NCI-H2196 (cell line): ENCODE measurements at regions not wholly inside any gene's neighbourhood (a gene's known extent, or its start where the extent isn't known, plus 50 kb on each side); places are given as distances from the start of the nearest gene placed in this dataset.
"Not testable (repeated sequence)": the region's sequence is repeated elsewhere in the genome, so short reads cannot be mapped to it uniquely, and the experiment has no call there.

Source experiments
- DNase-seq: peaks from one replicate; lab custom pipeline; 2025; ENCODE audit not compliant: unreplicated experiment; lab: John Stamatoyannopoulos, UW

DNA sequence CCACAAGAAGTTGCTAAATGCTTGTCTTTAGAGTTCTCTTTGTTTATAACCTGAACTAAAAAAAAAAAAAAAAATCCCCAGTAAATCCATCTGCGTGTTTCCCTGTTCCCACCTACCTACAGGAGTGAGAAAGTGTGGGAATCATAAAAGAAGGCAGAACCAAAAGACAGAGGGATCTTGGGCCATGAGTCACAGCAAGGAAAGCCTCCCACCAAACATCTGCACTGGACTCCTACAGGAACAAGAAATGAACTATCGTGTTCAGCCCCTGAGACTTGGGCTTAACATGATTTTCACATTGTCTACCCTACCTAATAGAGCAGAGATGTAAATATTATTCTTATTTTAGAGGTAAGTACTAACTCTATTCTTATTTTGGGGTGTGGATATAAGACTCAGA is 1761.2 kb upstream of the CELF4 start:
- DNase-seq: no peak

- no peak for DNase-seq
Observed at GRCh38 chr18:39325973-39326372, 1760.4 kb upstream of the CELF4 start.

- no peak for DNase-seq
Observed at GRCh38 chr18:39319141-39319540, 1753.5 kb upstream of the CELF4 start.

GRCh38 chr18:39318462-39318861 is 1752.9 kb upstream of the CELF4 start:
- DNase-seq: no peak

GRCh38 chr18:39318008-39318407 is 1752.4 kb upstream of the CELF4 start:
- DNase-seq: no peak

DNA sequence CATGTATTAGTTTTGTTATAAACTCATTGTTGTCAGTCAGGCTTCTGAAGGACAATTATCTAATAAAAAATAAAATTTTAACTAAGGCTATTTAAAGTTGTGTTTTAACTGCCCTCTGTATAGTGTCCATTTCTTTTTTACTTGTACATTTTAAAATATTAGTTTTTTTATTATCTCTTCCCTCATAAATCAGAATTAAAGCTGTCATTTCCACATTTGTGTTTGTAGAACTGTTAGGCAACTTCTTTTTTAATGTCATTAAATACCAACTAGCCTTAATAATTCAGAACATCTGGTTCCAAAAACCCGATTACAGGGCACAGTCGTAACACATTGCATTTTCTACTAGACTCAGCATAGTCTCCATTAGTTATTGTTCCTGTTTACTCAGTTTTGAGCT is 1749.0 kb upstream of the CELF4 start:
- DNase-seq: no peak

- no peak for DNase-seq
Observed at GRCh38 chr18:39313992-39314391, 1748.4 kb upstream of the CELF4 start.

GRCh38 chr18:39311111-39311712 is 1745.6 kb upstream of the CELF4 start:
- DNase-seq: no peak

DNA sequence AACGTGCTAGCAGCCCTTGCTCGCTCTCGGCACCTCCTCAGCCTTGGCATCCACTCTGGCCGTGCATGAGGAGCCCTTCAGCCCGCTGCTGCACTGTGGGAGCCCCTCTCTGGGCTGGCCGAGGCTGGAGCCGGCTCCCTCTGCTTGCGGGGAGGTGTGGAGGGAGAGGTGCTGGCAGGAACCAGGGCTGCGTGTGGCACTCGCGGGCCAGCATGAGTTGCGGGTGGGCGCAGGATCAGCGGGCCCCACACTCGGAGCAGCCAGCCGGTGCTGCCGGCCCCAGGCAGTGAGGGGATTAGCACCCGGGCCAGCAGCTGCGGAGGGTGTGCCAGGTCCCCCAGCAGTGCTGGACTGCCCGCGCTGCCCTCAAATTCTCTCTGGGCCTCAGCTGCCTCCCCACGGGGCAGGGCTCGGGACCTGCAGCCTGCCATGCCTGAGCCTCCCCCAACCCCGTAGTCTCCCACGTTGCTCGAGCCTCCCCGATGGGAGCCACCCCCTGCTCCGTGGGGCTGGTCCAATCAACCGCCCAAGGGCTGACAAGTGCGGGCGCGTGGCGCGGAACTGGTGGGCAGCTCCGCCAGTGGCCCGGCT is 1743.4 kb upstream of the CELF4 start:
- not testable (repeated sequence) for DNase-seq

GRCh38 chr18:39305766-39306165 is 1740.2 kb upstream of the CELF4 start:
- DNase-seq: no peak

- no peak for DNase-seq
Observed at GRCh38 chr18:39302481-39302880, 1736.9 kb upstream of the CELF4 start.

GRCh38 chr18:39299152-39299551 is 1733.6 kb upstream of the CELF4 start:
- DNase-seq: no peak

GRCh38 chr18:39297225-39297624 is 1731.6 kb upstream of the CELF4 start:
- no peak for DNase-seq

DNA sequence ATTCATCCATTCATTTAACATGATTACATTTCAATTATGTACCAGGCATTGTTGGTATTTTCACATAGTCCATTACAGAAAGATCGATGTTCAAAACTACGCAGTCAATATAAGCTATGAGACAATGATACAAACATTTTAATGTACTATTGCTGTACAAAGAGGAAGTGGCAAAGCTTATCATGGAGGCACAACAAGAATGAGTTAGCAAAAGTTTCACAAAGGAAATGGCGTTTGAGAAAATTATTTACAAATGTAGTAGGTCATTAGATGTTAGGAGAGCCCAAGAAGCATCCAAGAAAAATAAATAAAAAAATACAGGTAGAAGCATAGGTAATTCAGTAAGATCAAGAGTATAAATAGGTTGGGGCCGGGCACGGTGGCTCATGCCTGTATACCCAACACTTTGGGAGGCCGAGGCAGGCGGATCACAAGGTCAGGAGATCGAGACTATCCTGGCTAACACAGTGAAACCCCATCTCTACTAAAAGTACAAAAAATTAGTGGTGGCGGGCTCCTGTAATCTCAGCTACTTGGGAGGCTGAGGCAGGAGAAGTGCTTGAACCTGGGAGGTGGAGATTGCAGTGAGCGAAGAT is 1730.8 kb upstream of the CELF4 start:
- no peak for DNase-seq

- no peak for DNase-seq
Observed at GRCh38 chr18:39276764-39277163, 1711.2 kb upstream of the CELF4 start.

GRCh38 chr18:39274535-39274934 is 1708.9 kb upstream of the CELF4 start:
- DNase-seq: no peak

DNA sequence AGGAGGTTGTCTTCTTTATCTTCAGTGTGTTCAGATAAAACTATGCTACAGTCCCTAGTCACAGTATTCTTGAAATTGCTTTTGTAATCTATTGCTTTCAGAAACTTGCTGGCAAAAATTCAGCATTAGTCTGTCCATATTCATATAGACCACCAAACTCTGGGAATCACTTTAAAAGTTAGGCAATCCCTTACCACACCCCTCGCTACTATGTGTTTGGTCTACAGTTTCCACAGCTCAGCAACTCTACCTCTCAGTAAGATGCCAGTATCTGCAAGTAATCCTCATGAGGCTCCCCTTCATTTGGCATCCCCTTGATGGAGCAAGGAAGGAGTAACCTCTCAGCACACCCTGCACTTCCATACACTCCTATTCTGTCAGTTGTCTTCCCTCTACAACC is 1706.6 kb upstream of the CELF4 start:
- no peak for DNase-seq

- DNase-seq: no peak
Observed at GRCh38 chr18:39271654-39272053, 1706.1 kb upstream of the CELF4 start.

DNA sequence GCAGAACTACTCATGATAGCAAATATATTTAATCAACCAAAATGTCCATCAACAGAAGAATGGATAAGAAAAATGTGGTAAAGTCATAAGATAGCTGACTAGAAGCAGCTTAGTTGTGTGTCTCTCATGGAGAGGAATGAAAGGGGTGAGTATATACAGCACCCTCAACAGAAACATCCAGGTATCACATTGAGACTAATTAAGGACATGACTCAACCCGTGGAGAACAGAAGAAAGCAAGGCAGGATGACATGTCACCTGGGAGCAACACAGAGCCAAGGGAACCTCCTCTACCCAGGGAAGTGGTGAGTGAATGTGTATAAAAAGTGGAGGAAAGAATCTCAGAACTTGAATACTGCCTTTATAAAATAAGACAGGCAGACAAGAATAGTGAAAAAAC is 1695.0 kb upstream of the CELF4 start:
- DNase-seq: no peak

GRCh38 chr18:39259736-39260135 is 1694.1 kb upstream of the CELF4 start:
- no peak for DNase-seq

DNA sequence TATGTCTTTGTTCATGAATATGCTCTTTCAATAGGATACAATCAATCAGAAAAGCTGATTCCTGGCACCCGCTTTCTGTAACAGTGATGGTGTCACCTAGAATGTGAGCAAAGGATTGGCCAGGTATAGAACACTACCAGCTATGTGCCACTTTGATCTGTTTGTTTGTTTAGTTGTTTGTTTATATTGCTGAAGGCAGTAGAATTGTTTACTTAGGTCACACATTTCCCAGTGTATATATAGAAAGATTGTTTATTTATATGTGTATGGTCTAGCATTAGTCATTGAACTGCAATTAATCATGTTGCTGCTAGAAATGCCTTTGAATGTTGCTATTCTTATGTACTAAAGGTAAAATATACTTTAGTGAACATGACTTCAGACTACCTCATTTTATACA is 1678.6 kb upstream of the CELF4 start:
- DNase-seq: no peak

GRCh38 chr18:39241534-39241933 is 1675.9 kb upstream of the CELF4 start:
- no peak for DNase-seq
